ENCODE measurements at regions not wholly inside any gene's neighbourhood (a gene's known extent, or its start where the extent isn't known, plus 50 kb on each side); places are given as distances from the start of the nearest gene placed in this dataset.

GRCh38 chr1:244970236-244970743 is 105.9 kb upstream of the HNRNPU start:
- Mint-ChIP-seq H3K4me1 (peaks cover 38% of the 10 kb centered on the region), H3K27me3 (ENCODE audit: low read depth) (no peaks in the 10 kb centered on the region), H3K36me3 (peaks cover 1% of the 10 kb centered on the region), H3K4me3 (peak overlapping the region; percentile 96), H3K27ac (peak overlapping the region; percentile 100), H3K9me3 (no peaks in the 10 kb centered on the region)
- TF ChIP-seq, protein P1, sequence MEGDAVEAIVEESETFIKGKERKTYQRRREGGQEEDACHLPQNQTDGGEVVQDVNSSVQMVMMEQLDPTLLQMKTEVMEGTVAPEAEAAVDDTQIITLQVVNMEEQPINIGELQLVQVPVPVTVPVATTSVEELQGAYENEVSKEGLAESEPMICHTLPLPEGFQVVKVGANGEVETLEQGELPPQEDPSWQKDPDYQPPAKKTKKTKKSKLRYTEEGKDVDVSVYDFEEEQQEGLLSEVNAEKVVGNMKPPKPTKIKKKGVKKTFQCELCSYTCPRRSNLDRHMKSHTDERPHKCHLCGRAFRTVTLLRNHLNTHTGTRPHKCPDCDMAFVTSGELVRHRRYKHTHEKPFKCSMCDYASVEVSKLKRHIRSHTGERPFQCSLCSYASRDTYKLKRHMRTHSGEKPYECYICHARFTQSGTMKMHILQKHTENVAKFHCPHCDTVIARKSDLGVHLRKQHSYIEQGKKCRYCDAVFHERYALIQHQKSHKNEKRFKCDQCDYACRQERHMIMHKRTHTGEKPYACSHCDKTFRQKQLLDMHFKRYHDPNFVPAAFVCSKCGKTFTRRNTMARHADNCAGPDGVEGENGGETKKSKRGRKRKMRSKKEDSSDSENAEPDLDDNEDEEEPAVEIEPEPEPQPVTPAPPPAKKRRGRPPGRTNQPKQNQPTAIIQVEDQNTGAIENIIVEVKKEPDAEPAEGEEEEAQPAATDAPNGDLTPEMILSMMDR (IDR thresholded peaks at IDR 0.05; ENCODE audit: unreplicated experiment), result no peak
- no peak for DNase-seq (ENCODE audit: low spot score in 2 of 2, unreplicated experiment in 2 of 2)

- Mint-ChIP-seq H3K4me1 (peaks cover 44% of the 10 kb centered on the region), H3K36me3 (peaks cover 1% of the 10 kb centered on the region), H3K27me3 (ENCODE audit: low read depth) (no peaks in the 10 kb centered on the region), H3K4me3 (peak overlapping the region; percentile 96), H3K9me3 (no peaks in the 10 kb centered on the region), H3K27ac (peak overlapping the region; percentile 100)
- DNase-seq (ENCODE audit: low spot score in 2 of 2, unreplicated experiment in 2 of 2), result peak; percentile 52 to 78
- TF ChIP-seq, protein P1 (IDR thresholded peaks at IDR 0.05; ENCODE audit: unreplicated experiment), result no peak
Observed at GRCh38 chr1:244969355-244970235, 105.3 kb upstream of the HNRNPU start.

DNA sequence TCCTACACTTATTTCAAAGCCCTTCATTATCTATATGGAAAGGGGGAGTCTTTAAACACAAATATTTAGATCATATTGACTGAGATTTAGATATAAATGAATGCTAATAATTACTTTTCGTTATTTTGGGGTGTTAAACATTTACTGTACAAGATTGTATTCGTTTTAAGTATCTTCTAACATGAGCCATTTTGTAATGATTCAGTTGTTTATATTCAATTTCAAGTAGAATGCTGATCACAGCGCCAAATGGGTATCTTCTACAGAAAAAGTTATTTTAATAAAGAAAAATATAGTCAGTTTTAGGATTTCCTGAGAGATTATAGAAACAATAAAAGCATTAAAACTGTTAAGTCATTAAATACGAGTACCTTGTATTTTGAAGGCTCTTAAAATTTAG is 104.5 kb upstream of the HNRNPU start:
- Mint-ChIP-seq H3K4me3 (peak overlapping the region; percentile 96), H3K9me3 (no peaks in the 10 kb centered on the region), H3K27ac (peak overlapping the region; percentile 100), H3K4me1 (peaks cover 46% of the 10 kb centered on the region), H3K27me3 (ENCODE audit: low read depth) (no peaks in the 10 kb centered on the region), H3K36me3 (peaks cover 1% of the 10 kb centered on the region)
- TF ChIP-seq, protein P1 (IDR thresholded peaks at IDR 0.05; ENCODE audit: unreplicated experiment), result no peak
- no peak for DNase-seq (ENCODE audit: low spot score in 2 of 2, unreplicated experiment in 2 of 2)

DNA sequence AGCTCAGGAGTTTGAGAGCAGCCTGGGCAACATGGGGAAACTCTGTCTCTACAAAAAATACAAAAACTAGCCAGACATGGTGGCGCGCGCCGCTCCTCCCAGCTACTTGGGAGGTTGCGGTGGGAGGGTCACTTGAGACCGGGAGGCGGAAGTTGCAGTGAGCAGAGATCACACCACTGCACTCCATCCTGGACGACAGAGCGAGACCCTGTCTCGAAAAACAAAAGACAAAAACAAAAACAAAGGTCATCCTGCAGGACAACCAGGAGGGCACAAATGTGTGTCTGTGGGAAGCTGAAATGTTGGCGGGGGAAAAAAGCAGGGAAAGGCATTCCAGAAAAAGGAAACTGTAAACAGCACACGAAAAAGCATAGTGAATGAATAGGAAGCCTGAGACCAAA is 104.1 kb upstream of the HNRNPU start:
- DNase-seq (ENCODE audit: low spot score in 2 of 2, unreplicated experiment in 2 of 2), result no peak
- Mint-ChIP-seq H3K36me3 (peaks cover 1% of the 10 kb centered on the region), H3K4me3 (peak overlapping the region; percentile 96), H3K9me3 (no peaks in the 10 kb centered on the region), H3K27ac (peak overlapping the region; percentile 100), H3K4me1 (peaks cover 49% of the 10 kb centered on the region), H3K27me3 (ENCODE audit: low read depth) (no peaks in the 10 kb centered on the region)
- TF ChIP-seq, protein P1 (IDR thresholded peaks at IDR 0.05; ENCODE audit: unreplicated experiment), result no peak

- Mint-ChIP-seq H3K27me3 (ENCODE audit: low read depth) (no peaks in the 10 kb centered on the region), H3K27ac (no peak overlapping the region), H3K4me3 (no peak overlapping the region), H3K4me1 (peaks cover 45% of the 10 kb centered on the region), H3K36me3 (peaks cover 1% of the 10 kb centered on the region), H3K9me3 (no peaks in the 10 kb centered on the region)
- TF ChIP-seq, protein P1 (IDR thresholded peaks at IDR 0.05; ENCODE audit: unreplicated experiment), result no peak
- DNase-seq (ENCODE audit: low spot score in 2 of 2, unreplicated experiment in 2 of 2), result no peak
Observed at GRCh38 chr1:244967159-244967558, 102.8 kb upstream of the HNRNPU start.

Data from mesothelial cell of epicardium (in vitro differentiated cells).